ENCODE measurements at regions not wholly inside any gene's neighbourhood (a gene's known extent, or its start where the extent isn't known, plus 50 kb on each side); places are given as distances from the start of the nearest gene placed in this dataset.

DNA sequence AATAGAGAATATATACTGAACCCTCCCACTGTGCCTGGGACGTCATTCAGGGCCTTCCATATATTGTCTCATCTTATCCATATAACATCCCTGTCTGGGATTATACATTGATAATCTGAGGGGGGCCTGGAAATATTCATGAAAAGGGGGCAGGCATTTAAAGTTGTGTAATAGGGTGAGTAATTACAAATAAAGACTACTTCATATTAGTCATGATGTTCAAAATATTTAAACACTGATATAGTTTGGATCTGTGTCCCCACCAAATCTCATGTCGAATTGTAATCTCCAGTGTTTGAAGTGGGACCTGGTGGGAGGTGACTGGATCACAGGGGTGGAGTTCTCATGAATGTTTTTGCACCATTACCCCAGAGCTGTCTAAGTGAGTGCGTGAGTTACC is 97.8 kb downstream of the AQP9 start:
- Histone ChIP-seq H3K36me3 (no peaks in the 10 kb centered on the region), H3K27ac (no peak overlapping the region), H3K4me3 (no peak overlapping the region), H3K27me3 (no peaks in the 10 kb centered on the region), H3K4me1 (no peaks in the 10 kb centered on the region), H3K9me3 (no peaks in the 10 kb centered on the region)
- DNase-seq (ENCODE audit: extremely low spot score in 2 of 2) = no peak
- TF ChIP-seq POLR2A (IDR thresholded peaks at IDR 0.05) (no peak), POLR2AphosphoS5 (IDR thresholded peaks at IDR 0.05; ENCODE audit: insufficient read depth in 1 of 2, low read depth in 1 of 2) (no peak)
- TF ChIP-seq, protein P1, sequence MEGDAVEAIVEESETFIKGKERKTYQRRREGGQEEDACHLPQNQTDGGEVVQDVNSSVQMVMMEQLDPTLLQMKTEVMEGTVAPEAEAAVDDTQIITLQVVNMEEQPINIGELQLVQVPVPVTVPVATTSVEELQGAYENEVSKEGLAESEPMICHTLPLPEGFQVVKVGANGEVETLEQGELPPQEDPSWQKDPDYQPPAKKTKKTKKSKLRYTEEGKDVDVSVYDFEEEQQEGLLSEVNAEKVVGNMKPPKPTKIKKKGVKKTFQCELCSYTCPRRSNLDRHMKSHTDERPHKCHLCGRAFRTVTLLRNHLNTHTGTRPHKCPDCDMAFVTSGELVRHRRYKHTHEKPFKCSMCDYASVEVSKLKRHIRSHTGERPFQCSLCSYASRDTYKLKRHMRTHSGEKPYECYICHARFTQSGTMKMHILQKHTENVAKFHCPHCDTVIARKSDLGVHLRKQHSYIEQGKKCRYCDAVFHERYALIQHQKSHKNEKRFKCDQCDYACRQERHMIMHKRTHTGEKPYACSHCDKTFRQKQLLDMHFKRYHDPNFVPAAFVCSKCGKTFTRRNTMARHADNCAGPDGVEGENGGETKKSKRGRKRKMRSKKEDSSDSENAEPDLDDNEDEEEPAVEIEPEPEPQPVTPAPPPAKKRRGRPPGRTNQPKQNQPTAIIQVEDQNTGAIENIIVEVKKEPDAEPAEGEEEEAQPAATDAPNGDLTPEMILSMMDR (IDR thresholded peaks at IDR 0.05) = no peak
- intact Hi-C loops (cut with DNase I) = no loop called here

GRCh38 chr15:58240191-58240932 is 102.2 kb downstream of the AQP9 start:
- TF ChIP-seq POLR2AphosphoS5 (IDR thresholded peaks at IDR 0.05; ENCODE audit: insufficient read depth in 1 of 2, low read depth in 1 of 2) (no peak), POLR2A (IDR thresholded peaks at IDR 0.05) (no peak)
- TF ChIP-seq, protein P1 (IDR thresholded peaks at IDR 0.05) = no peak
- DNase-seq (ENCODE audit: extremely low spot score in 2 of 2) = no peak
- Histone ChIP-seq H3K4me3 (no peak overlapping the region), H3K9me3 (no peaks in the 10 kb centered on the region), H3K4me1 (no peaks in the 10 kb centered on the region), H3K36me3 (no peaks in the 10 kb centered on the region), H3K27me3 (no peaks in the 10 kb centered on the region), H3K27ac (no peak overlapping the region)
- intact Hi-C loops (cut with DNase I) = no loop called here

GRCh38 chr15:58241872-58242271 is 103.7 kb downstream of the AQP9 start:
- H3K4me3 ChIP-seq = no peak overlapping the region
- intact Hi-C loops (cut with DNase I) = no loop called here

GRCh38 chr15:58243070-58243469 is 104.9 kb downstream of the AQP9 start:
- TF ChIP-seq, protein P1 (IDR thresholded peaks at IDR 0.05) = no peak
- TF ChIP-seq POLR2AphosphoS5 (IDR thresholded peaks at IDR 0.05; ENCODE audit: insufficient read depth in 1 of 2, low read depth in 1 of 2) (no peak), POLR2A (IDR thresholded peaks at IDR 0.05) (no peak)
- Histone ChIP-seq H3K36me3 (no peaks in the 10 kb centered on the region), H3K4me1 (no peaks in the 10 kb centered on the region), H3K27ac (no peak overlapping the region), H3K4me3 (no peak overlapping the region), H3K9me3 (no peaks in the 10 kb centered on the region), H3K27me3 (no peaks in the 10 kb centered on the region)
- intact Hi-C loops (cut with DNase I) = no loop called here
- no peak for DNase-seq (ENCODE audit: extremely low spot score in 2 of 2)

More at GRCh38 chr15:58241872-58242271, 103.7 kb downstream of the AQP9 start:
- Histone ChIP-seq H3K27ac (no peak overlapping the region), H3K27me3 (no peaks in the 10 kb centered on the region), H3K4me1 (no peaks in the 10 kb centered on the region), H3K36me3 (no peaks in the 10 kb centered on the region), H3K9me3 (no peaks in the 10 kb centered on the region)
- TF ChIP-seq, protein P1 (IDR thresholded peaks at IDR 0.05) = no peak
- TF ChIP-seq POLR2A (IDR thresholded peaks at IDR 0.05) = no peak
- no peak for TF ChIP-seq POLR2AphosphoS5 (IDR thresholded peaks at IDR 0.05; ENCODE audit: insufficient read depth in 1 of 2, low read depth in 1 of 2)
- DNase-seq (ENCODE audit: extremely low spot score in 2 of 2) = no peak

- no peaks in the 10 kb centered on the region for H3K36me3 ChIP-seq
- no peak for DNase-seq (ENCODE audit: extremely low spot score in 2 of 2)
- no peak overlapping the region for H3K4me3 ChIP-seq
- intact Hi-C loops (cut with DNase I) = no loop called here
- H3K27me3 ChIP-seq = no peaks in the 10 kb centered on the region
- TF ChIP-seq, protein P1 (IDR thresholded peaks at IDR 0.05) = no peak
- TF ChIP-seq POLR2AphosphoS5 (IDR thresholded peaks at IDR 0.05; ENCODE audit: insufficient read depth in 1 of 2, low read depth in 1 of 2) = no peak
- no peak for TF ChIP-seq POLR2A (IDR thresholded peaks at IDR 0.05)
- H3K4me1 ChIP-seq = no peaks in the 10 kb centered on the region
- no peak overlapping the region for H3K27ac ChIP-seq
- H3K9me3 ChIP-seq = no peaks in the 10 kb centered on the region
Measured at GRCh38 chr15:58244536-58244935, 106.4 kb downstream of the AQP9 start.
